NOMO-1 treated with DMSO at 0.1 percent for 48 hours (cell line): ENCODE measurements at regions not wholly inside any gene's neighbourhood (a gene's known extent, or its start where the extent isn't known, plus 50 kb on each side); places are given as distances from the start of the nearest gene placed in this dataset.

Source experiments
- DNase-seq: peaks from one replicate; lab custom pipeline; 2025; ENCODE audit not compliant: unreplicated experiment; lab: John Stamatoyannopoulos, UW

DNA sequence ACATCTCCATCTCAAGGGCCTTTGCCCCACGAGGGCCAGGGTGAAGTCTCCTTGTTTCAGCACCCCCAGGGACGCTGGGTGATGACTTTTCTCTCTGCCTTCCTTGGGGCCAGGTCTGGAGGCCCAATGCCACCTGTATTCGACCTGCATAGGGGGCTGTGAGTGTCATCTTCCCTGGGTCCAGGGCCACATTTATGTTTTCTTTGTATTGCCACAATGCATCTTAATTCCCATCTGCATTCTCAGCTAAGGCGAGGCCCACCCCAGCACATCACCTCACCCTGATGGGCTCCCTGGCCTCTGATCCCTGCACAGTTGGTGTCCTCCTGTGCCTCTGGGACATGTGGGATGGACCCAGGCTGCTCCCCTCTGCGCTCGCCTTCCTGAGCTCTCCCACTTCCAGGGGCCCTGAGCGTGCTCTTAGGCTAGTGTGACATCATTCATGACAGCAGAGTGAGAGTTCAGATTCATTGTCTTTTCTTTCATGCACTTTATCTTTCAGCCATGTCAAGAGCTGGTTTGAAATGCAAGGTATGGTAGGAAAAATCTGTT lies 122.0 kb upstream of the COPS8 start:
- DNase-seq = no peak

DNA sequence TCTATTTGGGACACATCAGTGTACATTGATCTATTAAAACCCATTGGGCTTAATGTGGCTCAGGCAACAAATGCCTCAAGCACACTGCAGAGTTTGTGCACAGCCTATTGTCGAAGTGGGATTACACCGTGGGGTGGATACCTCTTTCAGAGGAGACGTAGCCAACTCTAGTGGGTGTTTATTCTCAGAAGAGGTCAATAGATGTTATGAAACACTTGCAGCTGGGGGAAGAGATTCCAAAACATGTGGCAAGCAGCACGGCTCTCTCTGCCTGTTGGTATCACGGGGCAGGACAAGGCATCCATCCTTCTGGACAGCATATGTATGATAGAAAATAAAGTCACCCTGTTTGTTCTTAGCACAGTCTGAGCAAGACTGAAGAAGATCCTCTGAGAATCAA lies 121.4 kb upstream of the COPS8 start:
- no peak for DNase-seq

DNA sequence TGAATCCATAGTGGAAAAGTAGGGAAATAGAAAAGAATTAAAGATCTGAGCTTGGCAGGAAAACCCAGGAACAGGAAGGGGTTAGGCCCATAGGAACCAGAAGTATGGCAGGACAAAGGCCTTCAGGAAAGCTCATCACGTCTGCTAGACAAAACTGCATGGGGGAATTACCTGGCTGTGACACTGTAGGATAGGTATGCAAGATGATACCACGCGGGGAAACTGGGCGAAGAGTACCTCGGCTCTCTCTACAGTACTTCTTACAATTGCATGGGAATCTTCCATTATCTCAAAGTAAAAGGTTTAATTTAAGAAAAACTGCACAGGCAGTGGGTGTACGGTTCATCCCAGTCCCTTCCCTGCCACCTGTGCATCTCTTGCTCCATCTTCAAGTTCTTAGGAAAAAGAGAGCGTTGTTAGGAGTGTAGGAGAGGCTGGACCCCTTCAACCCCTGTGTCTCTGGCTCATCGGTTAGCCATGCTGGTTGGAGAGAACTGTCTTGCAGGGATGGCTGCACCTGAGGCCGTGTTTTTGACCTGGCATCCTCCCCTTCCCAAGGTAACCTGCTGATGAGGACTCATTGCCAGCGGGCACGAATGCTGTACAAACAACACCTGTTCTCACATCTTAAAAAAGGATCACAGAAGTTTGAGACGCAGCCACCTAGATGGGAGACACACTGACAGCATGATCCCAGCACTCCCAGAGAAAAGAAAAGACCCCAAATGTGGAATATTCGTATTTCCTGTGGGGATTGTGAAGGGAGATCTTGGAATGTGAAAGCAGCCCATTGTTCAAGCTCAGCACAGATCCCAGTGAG lies 120.5 kb upstream of the COPS8 start:
- DNase-seq = no peak

DNA sequence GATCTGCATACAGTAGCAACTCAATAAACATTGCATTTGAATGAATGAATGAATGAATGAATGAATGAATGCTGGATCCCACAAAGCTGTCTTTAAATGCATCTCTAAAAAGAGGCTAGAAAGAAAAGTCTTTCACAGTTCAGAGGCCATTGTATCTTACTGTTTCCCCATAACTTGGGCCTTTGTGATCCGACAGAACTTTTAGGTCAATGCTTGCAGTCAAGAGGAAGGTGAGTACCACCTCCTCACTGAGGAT lies 119.9 kb upstream of the COPS8 start:
- no peak for DNase-seq

DNA sequence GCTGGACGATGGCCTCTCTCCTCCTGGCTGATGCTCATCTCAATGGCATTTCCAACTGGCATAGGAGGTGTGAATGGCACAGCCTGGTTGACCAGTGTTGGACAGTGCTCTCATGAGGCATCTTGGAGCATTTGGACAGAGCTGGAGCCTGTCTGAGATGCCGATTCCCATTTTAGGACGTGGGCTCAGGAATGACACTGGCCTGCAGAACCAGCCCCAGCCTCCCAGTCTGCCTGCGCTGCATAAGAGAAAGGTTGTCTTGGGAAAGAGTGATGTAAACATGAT lies 118.2 kb upstream of the COPS8 start:
- no peak for DNase-seq

DNA sequence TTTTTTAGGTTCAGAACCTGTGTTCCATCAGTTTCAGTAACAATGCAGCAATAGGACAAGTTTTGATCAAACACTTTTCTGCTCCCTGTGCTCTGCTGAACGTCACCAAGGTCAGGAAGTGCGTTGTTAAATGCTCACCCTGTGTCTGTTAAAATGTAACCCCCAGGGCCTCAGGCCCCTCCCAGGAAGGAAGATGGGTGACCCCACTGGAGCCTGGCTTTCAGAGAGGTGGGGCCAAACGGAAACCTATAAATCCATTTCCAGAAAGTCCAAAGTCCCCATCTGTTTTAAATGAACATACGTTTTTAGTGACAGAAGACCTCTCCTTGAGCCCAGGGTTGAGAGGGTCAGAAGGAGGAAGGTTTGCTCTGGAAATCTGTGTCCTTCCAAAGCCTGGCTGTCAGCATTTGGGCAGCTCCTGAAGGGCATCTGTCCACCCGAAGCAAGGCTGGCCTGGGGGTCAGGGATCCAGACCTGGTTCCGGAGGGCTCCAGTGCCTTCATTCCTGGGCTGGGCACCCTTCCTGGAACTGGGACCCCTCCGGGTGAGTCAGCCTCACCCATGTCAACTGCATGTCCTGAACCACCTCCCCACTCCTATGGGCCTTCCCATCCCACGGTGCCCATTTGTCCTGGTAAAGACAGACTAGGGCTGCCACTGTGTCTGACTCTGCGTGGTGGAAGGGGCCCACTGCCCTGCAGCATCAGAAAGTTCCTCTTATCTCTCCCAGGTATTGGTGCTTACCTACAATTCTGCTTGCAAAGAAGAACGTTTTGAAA lies 117.4 kb upstream of the COPS8 start:
- DNase-seq = peak; percentile 57

DNA sequence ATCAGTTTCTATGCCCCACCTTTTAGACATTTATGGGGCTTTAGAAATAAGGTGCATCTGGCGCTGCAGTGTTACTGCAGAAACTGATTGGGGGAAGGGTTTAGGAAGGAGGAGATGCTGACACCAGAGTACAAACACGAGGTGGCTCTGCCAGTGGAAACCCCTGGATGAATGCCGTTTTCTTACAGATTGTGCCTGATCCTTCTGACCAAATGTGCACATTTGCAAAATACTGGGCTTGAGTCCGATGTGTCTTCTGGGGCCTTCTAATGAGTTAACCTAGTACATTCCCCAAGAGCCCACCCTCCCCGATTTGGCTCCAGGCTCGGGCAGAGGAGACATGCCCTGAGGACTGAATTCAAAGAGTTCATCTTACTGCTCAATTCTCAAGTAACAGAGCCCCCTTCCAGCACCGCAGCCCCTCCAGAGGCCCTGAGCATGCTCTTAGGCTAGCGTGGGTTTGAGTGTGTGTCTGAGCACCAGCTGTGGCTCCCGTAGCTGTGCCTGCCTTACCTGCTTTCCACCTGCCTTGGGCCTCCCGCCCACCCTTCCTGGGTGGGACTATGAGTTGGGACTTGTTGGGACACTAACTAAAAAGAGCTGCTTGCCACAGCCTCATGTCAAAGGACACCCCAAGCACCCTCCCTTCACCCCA lies 116.7 kb upstream of the COPS8 start:
- no peak for DNase-seq

DNA sequence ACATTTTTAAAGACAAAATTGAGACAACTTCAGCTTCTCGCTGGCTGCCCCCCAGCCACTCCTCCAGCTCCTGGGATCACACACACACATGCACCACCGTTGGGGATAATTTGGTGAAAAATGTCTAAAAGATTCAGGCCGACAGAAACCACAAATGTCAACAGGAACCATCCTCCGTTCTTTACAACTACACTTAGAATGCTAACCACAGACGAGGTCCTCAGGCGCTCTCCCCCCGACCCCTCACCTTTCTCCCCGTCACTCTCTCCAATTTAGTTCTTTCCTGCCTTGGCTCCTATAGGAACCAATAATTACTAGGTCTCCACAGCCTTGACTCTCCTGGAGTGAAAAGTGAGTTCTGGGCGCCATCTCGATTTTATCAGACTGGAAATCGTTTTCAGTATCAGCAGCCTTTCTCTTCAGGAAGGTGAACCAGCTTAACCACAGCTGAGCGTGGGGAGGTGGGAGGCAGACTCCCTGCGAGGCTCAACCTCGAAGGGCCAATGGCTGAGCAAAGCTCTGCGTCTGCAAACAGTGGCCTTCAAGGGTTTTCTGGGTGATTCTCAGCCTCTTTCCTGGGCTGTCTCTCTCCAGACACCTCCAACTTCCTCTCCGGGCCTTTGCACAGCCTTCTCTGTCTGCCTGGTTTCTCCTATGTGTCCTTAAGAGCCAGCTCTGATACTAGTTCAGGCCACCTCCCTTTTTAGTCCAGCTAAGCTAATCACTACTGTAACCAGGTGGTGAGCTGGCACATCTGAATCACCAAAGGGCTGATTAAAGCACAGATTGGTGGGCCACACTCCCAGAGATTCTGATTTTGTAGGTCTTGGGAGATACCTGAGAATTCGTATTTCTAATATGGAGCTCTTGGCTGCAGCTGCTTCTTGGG lies 115.7 kb upstream of the COPS8 start:
- no peak for DNase-seq

DNA sequence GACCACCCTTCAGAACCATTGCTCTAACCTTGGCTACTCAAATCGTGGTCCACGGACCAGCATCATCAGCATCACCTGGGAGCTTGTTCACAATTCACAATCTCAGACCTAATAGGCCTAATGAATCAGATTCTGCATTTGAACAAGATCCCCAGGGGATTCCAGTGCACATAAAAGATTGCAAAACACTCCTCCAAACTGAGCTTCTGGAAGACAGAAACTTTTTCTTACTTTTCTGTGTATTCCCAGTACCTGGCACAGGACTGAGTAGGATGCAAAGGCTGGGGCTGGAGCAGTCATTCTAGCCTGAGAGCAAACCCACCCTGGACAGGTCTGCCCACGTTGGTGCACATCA lies 115.1 kb upstream of the COPS8 start:
- no peak for DNase-seq

DNA sequence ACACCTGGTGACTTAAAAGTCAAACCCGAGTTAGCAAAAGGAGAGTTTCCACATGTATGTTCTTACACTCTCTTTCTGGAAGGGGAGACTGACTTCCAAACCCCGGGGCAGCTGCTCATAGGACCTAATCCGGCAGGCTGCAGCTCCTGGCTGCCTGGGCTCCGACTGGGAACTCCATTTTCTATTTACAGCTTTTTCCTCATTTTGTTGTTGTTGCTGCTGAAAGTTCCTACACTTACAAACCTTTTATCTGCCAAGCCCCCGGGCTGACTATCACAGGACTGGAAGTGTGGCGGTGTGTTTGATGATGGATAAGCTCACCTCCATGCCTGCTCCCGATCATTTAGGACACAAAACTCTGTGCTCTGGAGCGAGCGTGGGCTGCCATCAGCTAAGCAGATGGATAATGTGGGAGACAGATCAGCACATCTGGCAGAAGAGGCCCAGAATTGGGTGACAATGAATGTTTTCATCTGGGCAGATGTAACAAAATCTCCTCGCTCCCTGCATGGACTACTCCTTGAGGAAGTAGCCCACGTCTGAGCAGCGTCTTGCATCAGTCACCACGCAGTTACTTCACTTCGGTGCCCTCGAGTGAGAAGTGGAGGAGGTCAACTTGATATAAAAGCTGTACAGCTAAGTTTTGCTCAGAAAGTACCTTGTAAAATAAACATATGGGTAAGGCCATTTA lies 114.4 kb upstream of the COPS8 start:
- peak; percentile 65 for DNase-seq

DNA sequence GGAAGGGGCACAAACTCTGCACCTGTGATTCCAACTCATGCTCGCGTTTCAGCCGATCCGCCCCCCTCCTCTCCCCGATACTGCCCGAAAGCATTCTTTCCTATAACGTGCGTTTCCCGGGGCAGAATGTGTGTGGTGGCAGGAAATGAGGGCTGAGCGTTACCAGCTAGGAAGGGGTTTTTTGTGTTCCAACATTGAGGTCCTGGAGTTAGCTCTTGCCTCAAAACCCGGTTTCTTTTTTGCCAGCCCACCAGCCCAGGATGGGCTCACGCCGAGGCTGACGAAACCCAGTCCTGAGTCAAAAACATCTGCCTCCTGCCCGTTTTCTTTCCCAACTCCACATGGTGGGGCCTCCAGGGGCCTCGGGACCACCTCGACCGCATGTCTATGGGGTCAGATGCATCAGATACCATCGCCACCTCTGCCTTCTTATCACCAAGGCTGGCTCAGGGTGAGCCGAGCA lies 113.7 kb upstream of the COPS8 start:
- no peak for DNase-seq

DNA sequence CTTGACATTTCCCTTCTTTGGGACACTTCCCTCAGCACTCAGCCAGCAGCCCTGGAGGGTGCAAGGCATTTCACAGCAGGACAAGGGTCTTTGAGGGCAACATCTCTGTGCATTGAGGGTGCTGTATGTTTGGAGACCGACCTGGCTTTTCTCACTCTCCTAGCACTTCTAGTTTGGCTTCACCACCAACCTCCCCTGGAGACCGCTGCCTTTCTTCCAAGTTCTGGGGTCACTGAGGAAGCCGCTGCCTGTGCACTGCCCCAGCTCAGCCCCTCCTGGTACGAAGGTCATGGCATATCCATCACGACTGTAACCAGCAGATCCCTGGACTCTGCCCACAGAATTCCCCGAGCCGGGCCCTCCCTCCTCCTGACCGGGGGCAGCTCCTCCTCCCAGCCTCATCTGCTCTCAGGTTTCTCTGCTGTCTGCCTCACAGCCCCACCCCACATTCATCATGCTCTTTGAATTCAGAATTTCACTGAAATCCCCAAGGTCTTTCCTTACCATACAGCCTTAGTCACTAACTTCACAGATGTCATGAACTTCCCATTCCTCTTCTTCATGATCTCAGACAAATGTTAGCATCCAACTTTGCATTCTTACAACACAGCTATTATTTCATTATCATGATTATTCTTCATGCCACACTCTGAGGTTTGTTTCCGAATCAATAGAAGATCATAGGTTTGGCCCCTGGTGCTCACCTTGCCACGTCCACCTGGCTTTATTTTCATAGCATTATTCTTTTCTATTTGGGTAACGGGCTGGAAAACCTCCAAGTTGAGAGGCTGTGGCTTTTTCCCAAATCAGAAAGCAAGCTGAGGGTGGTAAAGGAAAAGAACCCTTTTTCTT lies 113.0 kb upstream of the COPS8 start:
- DNase-seq = no peak

DNA sequence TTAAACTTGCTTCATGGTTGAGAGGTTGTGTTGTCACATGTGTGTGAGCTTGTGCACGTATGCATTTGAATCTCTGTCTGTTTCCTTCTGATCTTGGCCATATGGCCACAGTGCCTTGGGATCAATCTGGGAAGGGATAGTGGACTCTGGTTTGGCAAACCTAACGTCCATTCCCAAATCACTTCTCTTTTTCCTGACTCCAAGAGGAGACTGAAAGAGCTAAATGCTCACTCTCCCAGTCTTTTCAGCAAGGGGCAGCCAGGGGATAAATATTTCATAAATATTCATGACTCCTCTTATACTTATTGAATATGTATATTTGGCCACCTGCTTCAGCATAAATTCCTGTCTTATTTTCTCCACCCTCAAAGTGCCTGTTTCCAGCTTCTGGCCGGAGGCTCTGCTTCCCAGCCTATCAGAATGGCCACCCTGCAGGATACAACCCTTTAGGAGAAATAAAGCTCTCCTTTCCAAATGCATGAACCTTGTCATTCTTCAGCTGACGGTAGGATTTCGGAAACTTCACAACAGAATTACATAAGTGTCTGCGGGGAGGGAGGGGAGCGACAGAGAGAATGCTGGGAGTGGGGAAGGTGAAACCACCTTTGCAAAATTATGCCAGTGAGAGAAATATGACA lies 112.2 kb upstream of the COPS8 start:
- no peak for DNase-seq

DNA sequence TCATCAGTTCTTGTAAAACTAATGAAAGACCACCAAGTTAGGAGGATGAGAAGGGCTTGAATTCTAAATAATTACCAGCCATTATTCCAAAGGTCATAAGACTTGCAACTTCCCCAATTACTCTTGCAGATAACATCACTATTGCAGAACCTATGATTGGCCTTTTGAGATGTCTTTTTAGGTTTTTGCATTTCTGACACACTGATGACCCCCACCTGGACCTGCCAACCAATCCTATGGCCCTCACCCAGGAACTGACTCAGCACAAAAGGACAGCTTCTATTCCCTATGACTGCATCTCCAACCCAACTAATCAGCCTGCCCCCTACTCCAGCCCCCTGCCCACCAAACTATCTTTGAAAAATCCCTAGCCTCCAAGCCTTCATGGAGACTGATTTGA lies 111.5 kb upstream of the COPS8 start:
- DNase-seq = peak; percentile 19

DNA sequence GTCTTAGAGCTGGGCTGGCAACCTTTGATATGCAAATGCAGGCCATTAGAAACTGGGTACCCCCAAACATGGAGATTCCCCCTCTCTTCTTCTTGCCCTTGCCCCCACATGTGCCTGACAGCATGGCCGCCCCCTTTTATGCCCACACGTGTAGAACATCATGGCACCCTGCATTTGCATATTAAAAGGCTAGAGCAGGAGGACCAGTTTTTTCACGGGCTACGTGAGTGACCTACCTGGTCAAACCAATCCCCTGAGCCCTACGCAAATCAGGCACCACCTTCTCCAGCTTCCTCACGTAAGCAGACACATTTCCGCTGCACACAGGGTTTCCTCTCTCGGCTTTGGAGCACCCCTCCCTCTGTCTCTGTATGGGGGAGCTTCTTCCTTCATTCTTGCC lies 110.9 kb upstream of the COPS8 start:
- no peak for DNase-seq

DNA sequence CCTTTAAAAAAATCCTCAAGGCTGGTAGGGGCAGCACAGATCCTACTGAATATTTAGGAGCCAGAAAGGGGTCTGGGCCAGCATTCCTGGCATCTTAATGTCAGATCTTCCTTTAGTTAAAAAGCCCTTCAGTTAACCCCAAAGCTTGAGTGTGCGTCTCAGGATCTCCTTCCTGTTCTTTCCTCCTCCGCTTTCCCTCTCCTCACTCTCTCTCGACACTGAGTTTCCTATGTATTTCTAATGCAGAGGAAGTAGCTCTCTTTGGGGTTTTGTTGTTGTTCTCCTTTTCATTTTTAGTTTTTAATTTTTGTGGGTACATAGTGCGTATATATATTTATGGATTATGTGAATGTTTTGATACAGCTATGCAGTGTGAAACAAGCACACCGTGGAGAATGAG lies 109.9 kb upstream of the COPS8 start:
- peak; percentile 29 for DNase-seq

DNA sequence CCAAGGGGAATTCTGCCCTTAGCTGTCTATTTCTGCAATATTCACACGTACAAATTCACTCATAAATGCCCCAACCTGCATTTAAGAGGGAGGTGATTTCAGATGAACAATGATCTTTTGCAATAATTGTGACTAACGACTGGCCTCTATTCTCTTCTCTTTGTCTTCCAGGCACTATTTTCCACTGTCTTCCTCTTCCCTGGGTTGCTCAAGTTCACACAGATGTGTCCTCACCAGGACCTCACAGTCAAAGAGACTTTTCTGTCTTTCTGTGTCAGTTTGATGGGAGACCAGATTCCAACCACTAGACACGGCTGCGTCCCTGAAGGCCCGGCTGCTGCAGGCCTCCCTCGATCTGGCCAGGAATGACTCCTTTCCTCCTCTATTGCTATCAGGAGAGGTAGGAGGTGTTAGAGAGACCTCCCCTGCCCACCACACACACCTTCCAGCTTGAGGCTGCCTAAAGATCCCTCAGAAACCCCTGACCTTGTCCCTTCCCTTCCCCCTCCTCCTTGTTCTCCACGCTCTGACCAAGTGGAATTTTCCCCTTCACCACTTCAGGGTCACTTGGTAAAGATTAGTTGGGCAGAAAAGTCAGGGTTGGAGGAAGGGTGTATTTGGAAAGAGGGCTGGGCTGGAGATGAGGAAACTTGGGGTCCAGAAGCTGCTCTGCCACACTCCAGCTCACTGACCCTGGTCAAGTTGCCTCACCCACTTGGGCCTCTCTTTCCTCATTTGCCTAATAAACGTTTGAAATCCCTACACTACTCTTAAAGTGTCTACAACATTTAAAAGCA lies 109.2 kb upstream of the COPS8 start:
- peak; percentile 76 for DNase-seq

DNA sequence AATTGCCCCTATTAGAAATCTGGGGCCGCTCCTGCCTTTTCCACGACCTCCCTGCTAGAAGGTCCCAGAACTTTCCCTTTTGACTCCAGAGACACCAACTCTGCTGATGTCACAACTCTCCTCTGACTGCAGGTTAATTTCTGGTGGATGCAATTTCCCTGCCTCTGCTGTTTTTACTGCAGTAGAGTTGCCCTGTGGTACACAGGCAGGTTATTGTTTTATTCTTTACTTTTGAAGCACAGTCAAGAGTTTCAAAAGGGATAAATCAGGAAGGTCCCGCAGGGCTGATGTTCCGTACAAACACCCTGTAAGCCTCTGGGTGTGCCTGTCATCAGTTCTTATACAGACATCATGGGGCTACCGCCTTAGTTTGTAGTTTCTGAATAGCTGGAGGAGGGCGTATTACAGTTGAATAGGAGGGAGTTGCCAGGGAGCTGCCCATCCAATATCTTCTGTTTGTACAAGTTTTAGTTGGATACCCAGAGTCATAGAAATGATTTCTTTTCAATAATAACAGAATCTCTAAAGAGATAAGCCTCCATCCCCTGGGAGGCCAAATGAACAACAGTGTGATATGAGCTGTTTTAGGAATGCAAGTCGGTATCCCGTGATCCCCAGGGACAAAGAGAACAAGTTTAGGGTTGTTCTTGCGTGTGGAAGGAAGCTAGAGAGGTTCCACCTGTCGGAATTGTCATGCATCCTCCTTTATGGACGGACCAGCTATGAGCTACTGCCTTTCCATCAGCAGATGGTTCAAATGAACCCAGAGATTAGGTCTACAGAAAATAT lies 108.4 kb upstream of the COPS8 start:
- DNase-seq = no peak
